Renal cortex interstitium (tissue), 11 donors: ENCODE measurements at regions not wholly inside any gene's neighbourhood (a gene's known extent, or its start where the extent isn't known, plus 50 kb on each side); places are given as distances from the start of the nearest gene placed in this dataset.
"Not testable (repeated sequence)": the region's sequence is repeated elsewhere in the genome, so short reads cannot be mapped to it uniquely, and the experiment has no call there.

Source experiments
- DNase-seq, 11 donors: peaks; one replicate each; pipeline ENCODE4 v3.0.0-alpha.2; 2013; ENCODE audit warnings: low read depth in 9 of 11, low spot score in 4 of 11; ENCODE audit errors: extremely low read depth in 1 of 11

DNA sequence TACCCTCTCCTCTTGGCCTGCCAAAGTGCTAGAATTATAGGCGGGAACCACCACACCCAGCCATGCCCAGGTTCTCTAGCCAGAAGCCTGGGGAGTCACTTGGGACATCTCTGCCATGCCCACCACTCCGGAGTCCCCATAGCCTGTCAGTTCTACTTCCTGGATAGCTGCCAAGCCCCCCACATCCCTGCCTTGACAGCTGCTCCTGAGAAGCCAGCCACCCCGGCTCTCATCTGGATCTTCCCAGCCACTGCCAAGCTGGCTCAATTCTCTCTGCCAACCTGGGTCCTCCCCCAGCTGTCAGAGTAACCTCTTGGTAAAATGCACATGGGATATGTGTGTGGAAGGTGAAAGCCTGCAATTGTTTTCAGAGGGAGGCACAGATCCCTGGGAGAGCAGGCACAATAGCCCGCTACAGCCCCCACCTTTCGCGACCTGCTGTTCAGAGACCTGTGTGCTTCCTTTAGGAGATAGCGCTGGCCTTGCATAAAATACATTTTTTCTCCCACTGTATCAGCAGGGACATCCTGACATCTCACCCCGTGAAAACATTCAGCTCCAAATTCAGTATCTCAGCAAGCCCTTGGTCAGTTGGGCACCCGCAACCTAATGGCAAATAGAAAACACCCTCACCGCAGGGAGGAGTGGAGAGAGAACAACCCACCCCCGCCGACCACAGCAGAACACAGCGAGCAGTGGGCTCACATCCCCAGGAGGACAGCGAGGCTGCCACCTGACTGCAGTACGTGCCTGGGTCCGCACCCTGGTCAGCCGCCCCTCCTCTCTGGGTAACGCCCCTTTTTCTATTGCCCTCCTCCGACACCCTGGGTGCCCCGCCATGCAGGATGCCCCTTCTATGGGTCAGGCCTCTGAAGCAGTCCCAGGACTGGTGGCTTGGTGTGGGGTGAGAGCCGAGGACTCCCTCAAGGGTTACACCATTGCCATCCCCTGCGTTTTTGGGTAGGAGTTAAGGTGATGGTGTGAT, 1342.2 kb downstream of the BRD1 start:
- no peak for DNase-seq

DNA sequence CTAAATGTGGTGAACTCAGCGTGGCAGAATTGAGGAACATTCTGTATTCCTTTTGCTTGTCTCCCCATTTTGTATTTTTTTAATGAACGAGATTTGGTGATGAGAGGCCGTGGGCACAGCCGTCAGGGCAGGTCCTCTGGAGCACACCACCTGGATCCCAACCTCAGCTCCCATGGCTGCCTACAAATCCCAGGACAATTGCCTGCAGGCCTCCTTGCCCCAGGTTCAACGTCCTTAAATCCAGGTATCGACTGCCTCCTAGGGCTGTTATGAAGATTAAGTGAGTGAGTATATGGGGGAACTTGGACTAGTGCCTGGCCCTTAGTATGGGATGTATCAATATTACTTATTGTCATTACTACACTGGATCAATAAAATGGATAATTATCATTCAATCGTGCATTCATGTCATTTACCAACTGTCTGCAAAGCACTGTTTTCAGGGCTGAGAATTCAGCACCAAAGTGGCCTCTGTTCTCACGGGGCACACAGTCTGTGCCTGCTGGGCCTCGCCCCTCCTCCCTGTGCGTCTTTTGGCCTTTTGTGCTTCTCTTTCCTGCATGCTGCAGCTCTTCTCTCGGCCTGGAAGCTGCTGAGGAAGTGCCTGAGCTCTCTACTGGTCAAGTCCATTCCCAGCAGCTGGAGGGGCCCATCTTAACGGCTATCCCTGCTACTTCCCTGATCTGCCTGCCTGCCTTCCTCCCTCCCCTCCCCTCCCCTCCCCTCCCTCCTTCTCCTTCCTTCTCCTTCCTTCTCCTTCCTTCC, 1343.7 kb downstream of the BRD1 start:
- DNase-seq, result no peak

- DNase-seq, result no peak
Measured at GRCh38 chr22:48482771-48483170, 1344.9 kb downstream of the BRD1 start.

DNA sequence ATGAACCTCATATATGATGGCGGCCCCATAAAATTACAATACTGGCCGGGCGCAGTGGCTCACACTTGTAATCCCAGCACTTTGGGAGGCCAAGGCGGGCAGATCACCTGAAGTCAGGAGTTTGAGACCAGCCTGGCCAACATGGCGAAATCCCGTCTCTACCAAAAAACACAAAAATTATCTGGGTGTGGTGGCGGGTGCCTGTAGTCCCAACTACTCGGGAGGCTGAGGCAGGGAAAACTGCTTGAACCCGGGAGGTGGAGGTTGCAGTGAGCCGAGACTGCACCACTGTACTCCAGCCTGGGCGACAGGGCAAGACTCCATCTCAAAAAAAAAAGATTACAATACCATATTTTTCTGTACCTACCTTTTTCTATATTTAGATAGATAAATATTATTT, 1345.5 kb downstream of the BRD1 start:
- not testable (repeated sequence) for DNase-seq

- no peak for DNase-seq
Measured at GRCh38 chr22:48481748-48482147, 1345.9 kb downstream of the BRD1 start.

- DNase-seq, result no peak
Measured at GRCh38 chr22:48478529-48479265, 1349.0 kb downstream of the BRD1 start.

- DNase-seq, result no peak
Measured at GRCh38 chr22:48478124-48478523, 1349.5 kb downstream of the BRD1 start.

DNA sequence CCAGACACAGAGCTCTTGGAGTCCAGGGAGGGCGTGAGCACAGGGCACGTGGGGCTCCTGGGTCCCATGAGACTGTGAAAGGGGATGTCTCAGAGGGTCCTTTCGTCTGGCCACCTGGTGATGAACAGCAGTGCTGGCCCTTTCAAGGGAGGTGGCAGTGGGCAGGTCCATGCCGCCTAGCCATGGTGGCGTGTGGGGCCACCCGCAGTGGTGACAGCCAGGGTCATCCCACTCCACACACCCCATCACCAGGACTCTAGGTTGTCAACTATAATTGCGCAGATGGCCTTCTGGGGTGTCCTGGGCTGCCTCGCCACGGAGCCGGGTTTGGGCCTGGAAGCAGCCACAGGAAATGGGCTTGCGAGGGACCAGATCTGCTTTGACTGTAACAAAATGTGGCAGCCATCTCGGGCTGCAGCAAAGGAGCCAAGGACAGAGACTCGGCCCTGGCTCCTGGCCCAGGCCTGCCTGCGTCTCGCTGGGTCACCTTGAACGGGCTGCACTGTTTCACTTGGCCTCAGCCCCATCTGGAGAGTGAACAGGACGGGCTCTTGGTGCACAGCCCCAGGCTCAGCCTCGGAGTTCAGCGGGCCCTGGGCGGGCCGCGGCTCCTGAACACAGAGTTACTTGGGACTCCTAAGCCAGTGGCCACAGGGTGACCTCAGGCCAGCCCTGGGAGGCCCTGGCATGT, 1350.5 kb downstream of the BRD1 start:
- no peak for DNase-seq

DNA sequence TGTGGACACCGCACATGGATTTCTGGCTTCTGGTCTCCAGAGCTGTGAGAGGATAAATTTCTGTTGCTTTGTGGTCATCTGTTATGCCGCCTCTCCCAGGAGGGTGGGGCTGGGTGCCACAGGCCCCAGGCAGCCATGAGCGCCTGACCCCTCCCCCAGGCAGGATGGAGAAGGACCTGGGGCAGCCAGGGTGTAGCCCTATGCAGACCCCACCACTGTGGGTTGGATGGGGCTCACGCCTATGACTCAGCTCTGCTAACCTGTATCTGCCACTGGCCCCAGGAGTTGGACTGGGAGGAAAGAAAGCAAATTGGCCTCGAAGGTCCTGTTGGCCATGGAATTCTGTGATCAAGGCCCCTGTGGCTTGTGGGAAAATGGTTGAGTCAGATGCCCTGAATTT, 1351.1 kb downstream of the BRD1 start:
- no peak for DNase-seq

GRCh38 chr22:48475661-48476345, 1351.9 kb downstream of the BRD1 start:
- DNase-seq, result no peak

GRCh38 chr22:48474881-48475280, 1352.8 kb downstream of the BRD1 start:
- no peak for DNase-seq

DNA sequence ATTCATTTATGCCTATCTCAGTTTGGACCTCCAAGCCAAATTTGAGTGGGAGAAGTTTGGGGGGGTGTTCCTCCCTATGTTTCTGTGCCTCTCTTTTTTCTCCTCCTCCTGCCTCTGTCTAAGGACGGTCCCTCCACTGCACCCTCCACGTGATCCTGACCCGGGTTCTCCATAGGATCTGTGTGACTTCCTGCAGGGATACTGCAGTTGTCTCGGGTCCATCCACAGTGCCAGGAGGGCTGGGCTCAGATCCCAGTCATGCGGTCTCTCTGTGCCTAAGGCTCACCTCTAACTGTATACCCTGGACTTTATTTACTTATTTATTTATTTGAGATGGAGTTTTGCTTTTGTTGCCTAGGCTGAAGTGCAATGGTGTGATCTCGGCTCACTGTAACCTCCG, 1354.5 kb downstream of the BRD1 start:
- DNase-seq, result no peak

GRCh38 chr22:48464246-48464645, 1363.4 kb downstream of the BRD1 start:
- no peak for DNase-seq

DNA sequence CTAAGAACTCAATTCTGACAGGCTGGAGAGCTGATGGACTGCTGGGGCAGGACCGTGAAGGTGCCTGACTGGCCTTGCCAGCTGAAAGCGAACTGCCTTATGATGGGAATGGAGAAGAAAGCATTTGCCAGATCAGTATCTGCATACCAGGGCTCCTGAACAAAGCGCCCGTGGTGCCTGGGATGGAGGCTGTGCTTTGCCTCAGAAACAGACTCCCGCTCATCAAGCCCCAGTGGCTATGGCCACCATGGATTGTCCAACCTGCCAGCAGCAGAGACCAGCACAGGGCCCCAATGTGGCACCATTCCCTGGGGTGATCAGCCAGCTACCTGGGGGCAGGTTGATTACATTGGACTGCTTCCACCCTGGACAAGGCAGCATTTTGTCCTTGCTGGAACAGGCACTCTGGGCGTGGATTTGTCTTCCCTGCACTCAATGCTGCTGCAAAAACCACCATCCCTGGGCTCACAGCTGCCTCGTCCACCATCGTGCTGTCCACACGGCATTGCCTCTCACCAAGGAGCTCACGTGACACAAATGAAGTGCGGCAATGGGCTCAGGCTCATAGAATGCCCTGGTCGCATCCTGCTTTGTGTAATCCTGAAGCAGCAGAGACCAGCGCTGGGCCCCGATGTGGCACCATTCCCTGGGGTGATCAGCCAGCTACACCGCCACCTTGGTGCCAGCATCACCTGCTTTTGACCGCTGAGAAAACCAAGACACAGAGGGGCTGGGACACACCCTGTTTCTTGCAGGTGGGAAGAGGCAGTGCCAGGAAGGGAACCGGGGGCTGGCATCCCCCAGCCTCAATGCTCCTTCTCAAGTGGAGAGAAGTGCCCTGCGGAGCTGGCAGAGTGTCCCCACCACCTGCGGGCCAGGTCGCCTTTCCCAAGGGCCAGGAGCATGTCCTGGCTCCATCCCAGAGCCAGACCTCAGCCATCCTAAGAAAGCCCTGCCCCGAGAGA, 1367.5 kb downstream of the BRD1 start:
- no peak for DNase-seq

DNA sequence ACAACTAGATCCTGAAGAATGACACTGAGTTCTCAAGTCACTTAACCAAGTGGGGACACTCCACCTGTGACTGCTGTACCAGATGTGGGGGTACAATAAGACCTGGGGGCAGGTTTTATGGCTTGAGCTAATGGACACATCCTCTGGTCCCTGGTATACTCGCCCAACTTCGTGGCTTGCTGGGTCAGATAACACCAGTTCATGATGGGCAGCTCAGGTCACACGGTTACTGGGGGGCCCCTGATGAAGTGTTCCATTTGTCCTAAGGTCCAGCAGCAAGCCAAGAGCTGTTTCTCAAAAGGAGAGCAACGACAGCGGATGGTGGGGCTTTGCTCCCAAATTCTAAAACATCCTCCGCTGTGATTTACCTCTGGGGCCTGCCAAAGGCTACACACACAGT, 1368.4 kb downstream of the BRD1 start:
- DNase-seq, result no peak

DNA sequence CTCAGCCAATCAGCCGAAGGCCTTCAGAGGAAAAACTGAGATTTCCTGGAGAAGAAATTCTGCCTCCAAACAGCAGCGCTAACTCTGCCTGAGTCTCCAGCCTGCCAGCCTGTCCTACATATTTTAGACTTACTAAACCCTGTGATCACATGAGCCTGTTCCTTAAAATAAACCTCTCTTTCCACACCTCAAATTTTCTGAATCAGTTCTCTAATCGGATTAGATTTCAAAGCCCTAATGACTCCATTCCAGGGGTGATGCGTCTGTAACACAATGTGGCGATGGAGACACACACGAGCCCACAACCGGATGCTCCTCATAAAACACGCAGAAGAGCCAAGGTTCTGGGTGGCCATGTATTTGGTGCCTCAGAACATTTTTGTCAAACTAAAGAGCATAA, 1371.2 kb downstream of the BRD1 start:
- no peak for DNase-seq

- DNase-seq, result no peak
Measured at GRCh38 chr22:48453751-48454485, 1373.8 kb downstream of the BRD1 start.
